BE2C (cell line): ENCODE measurements at regions not wholly inside any gene's neighbourhood (a gene's known extent, or its start where the extent isn't known, plus 50 kb on each side); places are given as distances from the start of the nearest gene placed in this dataset.
"Not testable (repeated sequence)": the region's sequence is repeated elsewhere in the genome, so short reads cannot be mapped to it uniquely, and the experiment has no call there.

Experiments
- DNase-seq: peaks from one replicate; pipeline ENCODE4 v3.0.0-alpha.2; 2020
- H3K27me3 ChIP-seq: fragments of 250-450 bp; sonication (Bioruptor Pico); 2 replicates; pipeline ENCODE4 v1.5.1; 2020; ENCODE audit warnings: mild to moderate bottlenecking
- H3K36me3 ChIP-seq: fragments of 250-450 bp; sonication (Bioruptor Pico); 2 replicates; pipeline ENCODE4 v1.5.1; 2020; ENCODE audit warnings: mild to moderate bottlenecking
- H3K4me1 ChIP-seq: fragments of 250-450 bp; sonication (Bioruptor Pico); 2 replicates; pipeline ENCODE4 v1.5.1; 2020
- H3K4me3 ChIP-seq: 2 replicates; pipeline ENCODE4 v1.5.1; 2011; ENCODE audit warnings: low read depth, low read length
- H3K9me3 ChIP-seq: fragments of 250-450 bp; sonication (Bioruptor Pico); 2 replicates; pipeline ENCODE4 v1.5.1; 2020
- TF ChIP-seq, protein P1 (sequence below): IDR thresholded peaks from 2 replicates; pipeline ENCODE4 v1.5.1; 2012; ENCODE audit warnings: mild to moderate bottlenecking, low read depth, low read length

DNA sequence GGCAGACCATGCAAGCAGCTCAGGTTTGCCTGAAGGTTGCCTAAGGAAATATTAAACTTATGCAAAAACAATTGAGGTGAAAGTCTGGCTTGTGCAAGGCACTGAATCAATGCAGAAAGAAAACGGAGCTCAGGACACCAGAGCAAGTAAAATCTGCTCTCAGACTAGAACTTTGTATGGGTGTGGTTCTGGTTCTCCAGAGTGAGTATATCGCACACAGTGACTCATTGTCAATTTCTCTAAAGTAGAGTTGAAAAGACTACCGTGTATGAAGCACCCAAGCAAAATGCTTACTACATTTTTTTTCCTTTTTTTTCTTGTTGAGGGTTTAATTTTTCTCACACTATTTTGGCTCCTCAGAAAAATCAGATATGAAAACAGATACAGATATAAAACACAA lies 650.3 kb upstream of the CDH10 start:
- Histone ChIP-seq H3K27me3 (no peaks in the 10 kb centered on the region), H3K36me3 (no peaks in the 10 kb centered on the region), H3K9me3 (no peaks in the 10 kb centered on the region), H3K4me3 (no peak overlapping the region), H3K4me1 (no peaks in the 10 kb centered on the region)
- DNase-seq, result no peak
- TF ChIP-seq, protein P1, sequence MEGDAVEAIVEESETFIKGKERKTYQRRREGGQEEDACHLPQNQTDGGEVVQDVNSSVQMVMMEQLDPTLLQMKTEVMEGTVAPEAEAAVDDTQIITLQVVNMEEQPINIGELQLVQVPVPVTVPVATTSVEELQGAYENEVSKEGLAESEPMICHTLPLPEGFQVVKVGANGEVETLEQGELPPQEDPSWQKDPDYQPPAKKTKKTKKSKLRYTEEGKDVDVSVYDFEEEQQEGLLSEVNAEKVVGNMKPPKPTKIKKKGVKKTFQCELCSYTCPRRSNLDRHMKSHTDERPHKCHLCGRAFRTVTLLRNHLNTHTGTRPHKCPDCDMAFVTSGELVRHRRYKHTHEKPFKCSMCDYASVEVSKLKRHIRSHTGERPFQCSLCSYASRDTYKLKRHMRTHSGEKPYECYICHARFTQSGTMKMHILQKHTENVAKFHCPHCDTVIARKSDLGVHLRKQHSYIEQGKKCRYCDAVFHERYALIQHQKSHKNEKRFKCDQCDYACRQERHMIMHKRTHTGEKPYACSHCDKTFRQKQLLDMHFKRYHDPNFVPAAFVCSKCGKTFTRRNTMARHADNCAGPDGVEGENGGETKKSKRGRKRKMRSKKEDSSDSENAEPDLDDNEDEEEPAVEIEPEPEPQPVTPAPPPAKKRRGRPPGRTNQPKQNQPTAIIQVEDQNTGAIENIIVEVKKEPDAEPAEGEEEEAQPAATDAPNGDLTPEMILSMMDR, result no peak

DNA sequence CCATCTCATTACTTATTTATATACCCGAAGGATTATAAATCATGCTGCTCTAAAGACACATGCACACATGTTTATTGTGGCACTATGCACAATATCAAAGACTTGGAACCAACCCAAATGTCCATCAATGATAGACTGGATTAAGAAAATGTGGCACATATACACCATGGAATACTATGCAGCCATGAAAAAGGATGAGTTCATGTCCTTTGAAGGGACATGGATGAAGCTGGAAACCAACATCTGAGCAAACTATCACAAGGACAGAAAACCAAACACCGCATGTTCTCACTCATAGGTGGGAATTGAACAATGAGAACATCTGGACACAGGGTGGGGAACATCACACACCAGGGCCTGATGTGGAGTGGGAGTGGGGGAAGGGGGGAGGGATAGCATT lies 645.0 kb upstream of the CDH10 start:
- H3K36me3 ChIP-seq, H3K4me3 ChIP-seq, H3K9me3 ChIP-seq, H3K27me3 ChIP-seq, H3K4me1 ChIP-seq, DNase-seq: not testable (repeated sequence)

DNA sequence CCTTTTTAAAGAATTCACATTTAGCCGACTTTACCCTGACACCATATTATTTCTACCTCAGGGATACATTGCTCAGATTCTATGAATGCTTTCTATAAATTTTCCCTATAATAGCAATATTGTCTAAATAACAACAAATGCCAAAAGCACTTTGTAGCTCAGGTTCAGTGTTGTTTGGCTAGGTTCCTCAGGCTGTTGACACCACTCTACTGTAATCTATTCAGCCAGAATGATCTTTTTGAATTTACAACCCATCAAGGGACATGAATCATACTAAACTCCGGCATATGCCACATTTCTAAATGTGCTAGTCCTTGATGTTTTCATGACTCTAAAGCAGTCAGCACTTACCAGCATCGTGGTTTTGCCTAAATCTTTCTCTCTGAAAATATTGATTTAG lies 641.5 kb upstream of the CDH10 start:
- Histone ChIP-seq H3K4me3 (no peak overlapping the region), H3K9me3 (no peaks in the 10 kb centered on the region), H3K4me1 (0 out of 2 replicates have a peak, but pooled peaks cover 5% of the 10 kb centered on the region), H3K36me3 (no peaks in the 10 kb centered on the region), H3K27me3 (no peaks in the 10 kb centered on the region)
- TF ChIP-seq, protein P1, result no peak
- no peak for DNase-seq

DNA sequence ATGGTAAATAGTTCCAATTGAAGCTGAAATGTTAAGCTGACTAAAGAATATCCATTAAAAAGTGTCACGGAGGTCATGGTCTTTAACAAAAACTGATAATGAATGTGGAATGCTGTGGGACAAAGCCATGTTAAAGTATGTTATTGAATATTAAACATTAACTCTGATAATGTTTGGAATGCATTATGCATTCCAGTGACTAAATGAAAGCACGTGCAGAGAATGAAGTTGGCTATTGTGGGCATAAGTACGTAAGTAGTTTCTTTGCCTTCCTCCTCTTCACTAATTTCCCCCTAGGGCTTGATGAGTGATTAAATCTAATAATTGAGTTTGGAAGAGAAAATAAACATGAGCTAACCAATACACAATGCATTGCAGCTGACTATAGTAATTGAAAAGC lies 640.4 kb upstream of the CDH10 start:
- TF ChIP-seq, protein P1, result no peak
- no peak for DNase-seq
- Histone ChIP-seq H3K4me3 (no peak overlapping the region), H3K36me3 (no peaks in the 10 kb centered on the region), H3K27me3 (no peaks in the 10 kb centered on the region), H3K9me3 (no peaks in the 10 kb centered on the region), H3K4me1 (0 out of 2 replicates have a peak, but pooled peaks cover 5% of the 10 kb centered on the region)

DNA sequence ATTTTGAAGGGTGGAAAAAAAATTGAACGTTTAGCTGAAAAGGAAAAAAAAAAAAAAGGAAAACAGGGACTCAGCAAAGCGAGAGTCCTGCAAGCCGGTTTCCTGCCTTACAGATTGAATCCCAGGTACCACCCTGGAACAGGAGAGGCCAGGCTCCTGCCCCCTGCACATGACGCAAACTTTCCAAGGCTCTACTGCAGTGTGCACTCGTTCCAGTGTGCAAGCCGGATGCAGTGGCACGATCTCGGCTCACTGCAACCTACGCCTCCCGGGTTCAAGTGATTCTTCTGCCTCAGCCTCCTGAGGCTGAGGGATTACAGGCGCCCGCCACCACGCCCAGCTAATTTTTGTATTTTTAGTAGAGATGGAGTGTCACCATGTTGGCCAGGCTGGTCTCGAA lies 618.7 kb upstream of the CDH10 start:
- H3K36me3 ChIP-seq, DNase-seq, H3K9me3 ChIP-seq, H3K4me3 ChIP-seq, H3K27me3 ChIP-seq, H3K4me1 ChIP-seq: not testable (repeated sequence)

DNA sequence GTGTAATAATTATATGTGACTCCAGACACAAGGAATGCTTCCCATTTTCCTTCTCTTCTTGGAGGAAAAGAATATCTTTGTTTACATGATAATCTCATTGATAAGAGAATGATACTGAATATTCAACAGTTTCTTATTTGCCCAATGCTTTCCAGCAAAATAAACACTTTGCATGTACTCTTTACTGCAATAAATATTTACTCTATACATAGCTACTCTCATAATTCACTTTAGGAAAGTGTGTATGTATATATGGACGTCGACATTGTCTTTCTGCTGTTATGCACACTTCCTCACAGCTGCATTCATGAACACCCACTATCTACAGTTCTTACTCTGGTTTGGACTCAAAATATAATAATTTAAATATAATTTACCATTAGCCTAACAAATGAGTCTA lies 617.4 kb upstream of the CDH10 start:
- H3K27me3 ChIP-seq, result no peaks in the 10 kb centered on the region
- H3K9me3 ChIP-seq, result no peaks in the 10 kb centered on the region; the same call in 1 of the 2 replicates
- no peaks in the 10 kb centered on the region for H3K36me3 ChIP-seq
- H3K4me1 ChIP-seq, result no peaks in the 10 kb centered on the region
- no peak overlapping the region for H3K4me3 ChIP-seq
- TF ChIP-seq, protein P1, result no peak
- DNase-seq, result no peak

DNA sequence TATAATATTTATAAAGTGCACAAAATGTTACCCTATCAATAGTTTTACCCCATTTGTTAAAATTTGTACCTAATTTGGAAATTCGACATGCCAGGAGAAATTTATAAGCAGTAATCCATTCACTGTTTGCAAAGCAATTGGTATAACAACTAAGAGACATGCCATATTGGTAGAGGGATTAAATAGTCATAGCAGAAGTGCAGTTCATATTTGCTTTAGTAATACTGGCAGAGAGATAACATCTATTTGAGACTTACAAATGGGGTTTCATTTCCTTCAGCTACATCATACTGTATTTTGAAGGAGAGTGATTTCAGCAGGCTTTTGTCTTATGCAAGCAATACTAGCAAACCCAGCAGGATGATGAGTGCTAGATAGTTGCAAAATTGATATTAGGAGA lies 610.4 kb upstream of the CDH10 start:
- Histone ChIP-seq H3K27me3 (no peaks in the 10 kb centered on the region), H3K9me3 (no peaks in the 10 kb centered on the region; the same call in 1 of the 2 replicates), H3K4me3 (no peak overlapping the region), H3K36me3 (no peaks in the 10 kb centered on the region), H3K4me1 (no peaks in the 10 kb centered on the region; the same call in none of the 2 replicates)
- DNase-seq, result no peak
- TF ChIP-seq, protein P1, result no peak
